ENCODE measurements at regions not wholly inside any gene's neighbourhood (a gene's known extent, or its start where the extent isn't known, plus 50 kb on each side); places are given as distances from the start of the nearest gene placed in this dataset.

DNA sequence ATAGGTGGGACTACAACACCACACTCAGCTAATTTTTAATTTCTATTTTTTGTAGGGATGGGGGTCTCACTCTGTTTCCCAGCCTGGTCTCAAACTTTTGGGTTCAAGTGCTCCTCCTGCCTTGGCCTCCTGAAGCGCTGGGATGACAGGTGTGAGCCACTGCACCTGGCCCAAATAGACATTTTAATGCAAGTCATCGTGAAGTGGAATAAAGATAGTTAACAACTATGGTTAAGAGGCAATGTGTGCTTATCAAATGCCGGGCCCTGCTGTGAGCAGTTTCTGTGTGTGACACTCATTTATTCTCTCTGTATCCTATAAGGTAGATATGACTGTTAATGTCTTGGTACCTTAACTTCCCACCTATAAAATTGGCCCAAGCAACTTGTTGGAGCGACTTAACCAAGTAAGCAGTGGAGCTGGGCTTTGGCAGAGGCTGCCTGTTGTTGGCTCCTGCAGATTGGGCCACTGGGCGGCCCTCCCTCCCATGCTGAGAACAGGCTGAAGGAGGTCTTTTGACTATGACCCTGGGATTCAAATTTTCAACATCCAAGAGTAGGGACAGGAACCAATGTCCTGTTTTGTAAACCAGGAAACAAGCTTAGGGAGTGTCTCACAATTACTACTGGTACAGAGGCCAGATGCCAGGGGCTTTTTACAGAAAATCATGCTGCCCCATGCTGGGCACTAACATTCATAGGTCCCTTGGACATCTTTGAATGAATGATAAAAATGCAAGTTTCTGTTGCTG, 450.7 kb downstream of the TSHZ3 start:
- no peak for DNase-seq (ENCODE audit: low read depth)

DNA sequence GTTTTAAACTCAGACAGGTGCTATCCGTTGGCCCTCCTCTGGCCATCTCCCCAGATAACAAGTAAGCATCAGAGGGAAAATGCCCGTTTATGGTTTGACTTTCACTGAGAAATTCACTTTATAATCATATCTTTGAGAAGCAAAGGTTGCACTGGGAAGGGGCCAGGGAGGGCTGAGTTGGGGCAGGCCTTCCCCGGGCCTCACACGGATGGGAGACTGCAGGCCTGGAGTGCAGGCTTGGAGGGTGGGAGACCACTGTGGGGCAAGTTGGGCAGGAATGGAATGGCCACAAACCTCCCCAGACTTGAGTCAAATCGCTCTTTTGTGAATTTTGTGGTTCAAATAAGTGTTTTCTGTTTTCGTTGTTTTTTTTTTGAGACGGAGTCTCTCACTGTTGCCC, 451.7 kb downstream of the TSHZ3 start:
- no peak for DNase-seq (ENCODE audit: low read depth)

DNA sequence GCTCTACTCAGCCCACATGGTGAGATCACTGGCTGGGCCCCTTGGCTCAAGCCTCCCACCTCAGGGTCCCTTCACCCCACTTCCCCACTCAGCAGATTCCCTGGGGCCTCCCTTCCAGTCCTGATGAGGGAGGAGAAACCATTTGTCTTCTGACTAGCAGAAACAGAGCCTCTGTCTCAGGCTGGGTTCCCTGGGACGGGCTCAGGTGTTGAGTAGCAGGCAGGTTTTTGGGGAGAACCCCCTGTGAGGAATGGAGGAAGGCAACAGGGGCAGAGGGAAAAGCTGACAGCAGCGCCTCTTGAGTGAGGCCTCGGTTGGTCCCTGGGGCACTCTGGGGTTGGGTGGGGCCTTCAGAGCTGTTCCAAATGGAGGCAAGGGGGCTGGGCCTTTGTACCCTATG, 452.2 kb downstream of the TSHZ3 start:
- no peak for DNase-seq (ENCODE audit: low read depth)

DNA sequence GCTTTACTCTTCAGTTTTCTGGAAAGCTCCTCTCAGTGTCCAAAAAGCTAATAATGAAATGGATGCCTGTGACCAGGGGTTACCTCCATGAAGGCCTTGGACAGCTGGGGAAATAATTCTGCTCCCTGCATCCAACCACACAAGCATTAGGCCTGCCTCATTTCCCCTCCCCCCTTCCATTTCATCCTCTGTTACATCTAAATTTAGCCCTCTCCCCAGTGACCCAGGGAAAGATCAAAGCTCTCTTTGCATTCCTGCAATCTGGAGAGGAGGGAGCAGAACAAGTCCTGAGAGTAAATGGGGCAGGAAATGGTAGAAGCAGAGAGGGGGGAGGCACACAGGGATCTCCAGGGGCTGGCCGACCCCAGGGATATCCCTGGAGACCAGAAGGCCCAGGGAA, 452.7 kb downstream of the TSHZ3 start:
- DNase-seq (ENCODE audit: low read depth): no peak

DNA sequence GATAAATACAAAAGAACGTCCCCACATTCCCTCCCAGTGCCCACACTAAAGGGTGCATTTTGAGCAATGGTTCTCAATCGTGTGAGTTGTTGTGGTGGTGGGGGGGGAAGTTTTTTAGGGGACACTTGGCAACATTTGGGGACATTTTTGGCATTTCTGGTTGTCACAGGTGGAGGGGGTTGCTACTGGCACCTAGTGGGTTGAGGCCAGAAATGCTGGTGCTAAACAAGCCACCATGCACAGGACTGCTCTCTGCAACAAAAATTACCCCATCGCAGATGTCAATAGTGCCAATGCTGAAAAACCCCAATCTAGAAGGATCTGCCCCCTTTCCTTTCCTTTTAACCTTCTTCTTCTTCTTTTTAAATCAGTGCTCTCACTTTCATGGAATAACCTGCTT, 453.3 kb downstream of the TSHZ3 start:
- DNase-seq (ENCODE audit: low read depth): no peak

DNA sequence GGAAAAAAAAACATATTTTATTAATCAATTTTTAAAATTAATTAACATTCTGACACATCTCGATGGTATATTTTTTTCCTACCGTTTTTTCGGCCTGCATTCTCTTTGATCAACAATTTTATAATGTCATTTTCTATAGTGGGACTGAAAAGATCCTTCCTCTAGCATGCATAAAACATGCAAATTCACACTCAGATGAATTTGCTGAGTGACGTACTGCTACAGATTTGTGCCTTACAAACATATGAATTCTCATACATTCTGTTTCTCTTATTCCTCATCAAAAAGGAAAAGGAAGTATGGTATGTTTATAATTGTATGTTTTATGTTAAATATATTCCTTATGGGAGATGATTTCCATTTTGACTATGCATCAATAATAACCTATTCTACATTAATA, 458.2 kb downstream of the TSHZ3 start:
- DNase-seq (ENCODE audit: low read depth): no peak

DNA sequence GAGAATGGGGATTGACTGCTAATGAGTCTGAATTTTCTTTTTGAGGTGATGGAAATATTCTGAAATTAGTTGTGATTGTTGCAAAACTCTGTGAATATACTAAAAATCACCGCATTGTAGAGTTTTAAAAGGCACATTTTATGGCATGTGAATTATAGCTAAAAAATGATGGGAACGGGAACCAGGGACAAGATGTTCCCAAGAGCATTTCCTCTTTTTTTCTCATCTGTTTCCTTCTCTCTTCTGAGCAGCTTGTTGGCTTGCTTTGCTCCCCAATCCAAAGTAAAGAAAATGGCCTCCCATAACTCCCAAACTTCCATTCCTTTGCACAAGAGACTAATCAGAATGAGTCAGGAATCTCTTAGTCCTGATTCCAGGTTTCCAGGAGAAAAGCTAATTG, 459.2 kb downstream of the TSHZ3 start:
- DNase-seq (ENCODE audit: low read depth): no peak

DNA sequence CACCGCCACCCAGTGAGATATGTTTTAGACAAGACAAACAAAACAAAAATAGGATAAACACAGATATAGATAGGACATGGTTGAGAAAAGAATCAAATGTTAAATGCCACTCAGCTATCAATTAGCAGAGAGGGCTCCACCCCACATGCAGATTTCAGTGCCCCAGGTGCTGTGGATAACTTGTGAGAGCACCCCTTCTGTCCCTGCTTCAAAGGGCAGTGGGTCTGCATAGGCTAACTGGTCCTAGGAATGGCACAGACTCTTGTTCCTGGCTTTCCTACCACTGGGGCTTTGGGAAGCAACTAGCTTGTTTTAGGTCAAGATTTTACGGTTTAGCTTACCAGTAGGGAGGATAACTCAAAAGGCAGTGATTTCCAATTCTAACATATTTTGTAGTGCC, 460.3 kb downstream of the TSHZ3 start:
- DNase-seq (ENCODE audit: low read depth): no peak

DNA sequence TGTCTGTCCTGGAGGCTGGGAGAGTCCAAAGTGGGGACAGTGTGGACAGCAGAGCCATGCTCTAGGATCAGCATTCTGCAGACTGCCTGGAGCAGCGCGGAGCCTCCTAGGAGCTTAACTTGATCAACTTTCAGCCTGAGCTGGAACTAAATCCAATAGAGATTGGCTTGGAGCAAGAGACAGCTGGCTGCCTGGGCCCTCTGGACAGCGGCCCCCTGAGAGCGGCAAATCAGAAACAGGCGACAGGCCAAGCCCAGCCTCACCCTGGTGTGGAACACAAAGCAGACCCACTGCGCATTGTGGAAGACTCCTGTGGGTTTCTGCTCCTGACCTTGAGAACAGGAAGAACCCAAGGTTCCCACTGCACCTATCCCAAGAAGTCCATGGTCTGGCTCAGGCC, 462.2 kb downstream of the TSHZ3 start:
- no peak for DNase-seq (ENCODE audit: low read depth)

DNA sequence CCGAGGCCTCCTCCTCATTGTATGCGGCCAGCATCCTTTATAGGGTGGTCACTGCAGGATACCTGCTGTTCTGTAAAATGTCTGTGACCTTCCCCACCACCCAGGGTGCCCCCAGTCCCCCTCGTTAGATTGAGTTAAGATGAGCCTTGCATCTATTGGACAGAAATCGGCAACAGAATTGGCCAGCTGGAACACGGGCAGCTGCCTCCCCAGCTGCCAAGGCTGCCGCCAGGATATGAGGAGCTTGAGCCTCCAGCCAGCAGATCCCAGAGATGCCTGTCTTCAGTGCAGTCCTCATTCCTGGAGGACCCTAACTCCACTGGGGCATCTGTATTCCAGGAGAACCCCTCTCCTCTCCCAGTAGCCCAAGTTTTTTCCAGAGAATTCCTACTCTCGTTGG, 463.0 kb downstream of the TSHZ3 start:
- DNase-seq (ENCODE audit: low read depth): no peak

DNA sequence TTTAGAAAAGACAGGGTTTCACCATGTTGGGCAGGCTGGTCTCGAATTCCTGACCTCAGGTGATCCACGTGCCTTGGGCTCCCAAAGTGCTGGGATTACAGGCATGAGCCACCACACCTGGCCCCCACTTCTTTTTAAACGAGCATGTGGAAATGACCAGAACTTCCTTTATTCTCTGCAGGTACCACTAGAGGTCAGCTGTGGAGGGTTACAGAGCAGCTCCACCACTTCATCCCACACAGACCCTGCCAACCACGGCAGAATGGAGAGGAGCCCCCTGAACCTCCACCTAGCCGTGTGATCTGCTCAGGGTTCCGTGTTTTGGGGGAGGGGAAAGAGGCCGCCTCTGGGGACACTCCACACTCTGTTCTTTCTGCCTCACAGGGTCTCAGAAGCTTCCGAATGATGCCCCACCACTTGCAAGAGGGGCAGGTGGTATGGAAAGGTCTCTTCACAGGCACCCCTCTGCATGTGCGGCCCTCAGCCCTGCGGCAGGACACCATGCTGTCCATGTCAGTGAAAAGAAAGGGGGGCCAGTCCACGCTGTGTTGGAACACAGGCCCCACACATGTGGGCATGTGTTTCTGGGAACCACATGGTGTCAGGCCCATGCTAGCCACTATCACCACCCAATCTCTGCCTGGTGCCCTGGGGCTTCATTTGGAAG, 465.0 kb downstream of the TSHZ3 start:
- DNase-seq (ENCODE audit: low read depth): no peak

DNA sequence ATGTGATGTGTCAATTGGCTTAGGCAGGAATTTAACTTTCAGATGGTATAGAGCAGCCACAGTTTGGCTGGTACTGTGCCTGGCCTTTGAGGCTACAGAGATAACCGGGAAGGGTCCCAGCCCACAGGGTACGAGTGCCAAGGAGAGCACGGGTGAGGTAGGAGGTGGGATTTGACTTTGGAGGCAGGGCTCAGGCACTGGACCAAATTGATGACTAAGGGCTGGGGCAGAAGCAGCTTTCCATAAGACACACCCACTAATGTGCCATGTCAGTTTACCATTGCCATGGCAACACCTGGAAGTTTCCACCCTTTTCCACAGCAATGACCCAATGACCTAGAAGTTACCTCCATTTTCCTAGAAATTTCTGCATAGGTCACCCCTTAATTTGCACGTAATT, 466.2 kb downstream of the TSHZ3 start:
- DNase-seq (ENCODE audit: low read depth): no peak

DNA sequence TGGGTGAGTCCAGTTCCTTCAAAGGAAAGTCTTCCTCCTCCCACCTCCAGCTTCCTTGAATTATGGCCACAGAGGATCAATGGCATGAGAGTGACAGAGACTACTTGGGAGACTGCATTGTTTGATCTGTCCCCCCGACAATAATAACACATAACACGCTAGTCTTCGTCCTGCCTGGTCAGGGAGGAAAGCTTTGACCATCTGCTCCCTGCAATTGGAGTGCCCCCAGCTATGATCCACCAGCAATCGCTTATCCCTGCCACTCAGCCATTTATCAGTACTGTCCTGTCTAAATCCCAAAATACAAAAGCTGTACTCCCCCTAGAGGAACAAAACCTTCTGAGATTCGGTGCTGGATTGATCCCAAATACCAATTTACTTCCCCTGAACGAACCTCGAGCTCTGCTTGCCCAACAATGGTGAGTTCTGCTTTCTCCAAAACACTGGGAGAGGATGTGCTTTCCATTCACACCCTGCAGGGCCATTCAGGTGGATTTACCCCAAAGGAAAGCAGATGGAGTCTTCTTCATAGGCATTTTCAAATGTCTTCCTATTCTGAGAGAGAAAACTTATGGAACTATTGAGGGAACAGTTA, 466.7 kb downstream of the TSHZ3 start:
- no peak for DNase-seq (ENCODE audit: low read depth)

DNA sequence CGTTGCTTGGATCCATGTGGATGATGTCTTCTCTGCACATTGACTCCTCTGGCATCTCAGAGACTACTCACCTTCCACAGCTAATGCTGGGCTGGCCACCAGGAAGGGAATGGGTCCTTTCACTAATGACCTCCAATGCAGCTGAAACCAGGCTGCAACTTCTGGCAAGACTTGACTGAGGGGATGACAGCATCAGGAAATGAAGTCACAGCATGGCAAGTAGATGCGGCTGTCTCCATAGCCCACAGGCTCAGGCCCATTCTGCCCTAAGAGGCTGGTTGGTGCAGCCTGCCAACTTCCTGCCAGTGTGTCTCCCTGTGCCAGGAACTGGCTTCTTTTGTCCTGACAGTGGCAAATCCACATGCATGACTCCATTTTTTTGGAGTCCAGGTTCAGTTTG, 467.3 kb downstream of the TSHZ3 start:
- no peak for DNase-seq (ENCODE audit: low read depth)

DNA sequence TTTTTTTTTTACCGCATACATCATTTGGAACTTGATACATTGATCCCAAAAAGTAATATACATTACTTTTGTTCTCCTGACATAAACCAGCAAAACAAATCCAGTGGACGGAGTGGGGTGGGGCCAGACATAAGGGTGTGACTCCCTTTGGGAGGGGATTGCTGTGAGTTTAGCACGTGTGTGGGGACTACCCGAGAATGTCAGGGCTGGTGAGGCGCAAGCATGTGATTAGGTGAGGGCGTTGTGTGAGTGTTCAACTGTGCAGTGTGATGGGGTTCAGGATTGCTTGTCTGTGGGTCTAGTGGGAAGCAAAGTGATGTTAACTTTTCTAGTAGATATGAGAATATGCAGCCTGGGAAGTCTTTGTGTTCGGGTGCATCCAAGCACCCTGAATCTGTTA, 468.0 kb downstream of the TSHZ3 start:
- DNase-seq (ENCODE audit: low read depth): no peak

DNA sequence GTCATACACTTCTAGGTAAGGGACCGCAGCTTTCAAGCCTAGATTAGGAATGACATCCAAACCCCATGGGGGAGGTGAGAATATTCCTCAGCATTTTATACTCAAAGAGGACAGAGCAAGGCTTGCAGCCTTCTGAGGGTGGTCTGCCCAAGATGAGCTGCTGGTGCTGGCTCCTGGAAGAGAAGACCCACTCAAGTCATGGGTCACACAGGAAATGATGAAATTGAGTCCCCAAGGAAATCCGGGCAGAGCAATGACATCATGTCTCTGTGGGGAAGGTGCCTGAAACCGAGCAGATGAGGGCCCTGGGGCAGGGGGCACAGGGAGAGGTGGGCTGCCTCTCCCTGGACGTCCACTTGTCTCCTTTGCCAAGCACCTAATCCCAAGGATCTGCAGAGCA, 468.7 kb downstream of the TSHZ3 start:
- DNase-seq (ENCODE audit: low read depth): no peak

DNA sequence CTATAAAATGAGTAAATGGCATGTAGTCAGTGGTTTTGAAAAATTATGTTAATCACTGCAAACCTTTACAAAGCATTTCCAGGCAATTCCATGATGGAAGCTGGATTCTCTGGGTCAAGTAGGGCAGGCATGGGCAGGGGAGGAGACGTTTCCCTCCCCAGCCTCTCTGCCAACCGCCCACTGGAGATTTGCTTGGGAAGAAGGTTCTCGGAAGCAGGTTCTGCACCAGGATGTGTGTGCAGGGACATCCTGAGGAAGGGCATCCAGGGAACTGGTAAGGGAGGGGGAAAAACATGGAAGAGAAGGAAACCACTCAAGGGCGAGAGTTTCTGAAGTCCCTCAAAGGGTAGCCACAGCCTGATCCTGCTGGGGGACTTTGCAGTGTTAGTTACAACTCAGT, 469.1 kb downstream of the TSHZ3 start:
- no peak for DNase-seq (ENCODE audit: low read depth)

DNA sequence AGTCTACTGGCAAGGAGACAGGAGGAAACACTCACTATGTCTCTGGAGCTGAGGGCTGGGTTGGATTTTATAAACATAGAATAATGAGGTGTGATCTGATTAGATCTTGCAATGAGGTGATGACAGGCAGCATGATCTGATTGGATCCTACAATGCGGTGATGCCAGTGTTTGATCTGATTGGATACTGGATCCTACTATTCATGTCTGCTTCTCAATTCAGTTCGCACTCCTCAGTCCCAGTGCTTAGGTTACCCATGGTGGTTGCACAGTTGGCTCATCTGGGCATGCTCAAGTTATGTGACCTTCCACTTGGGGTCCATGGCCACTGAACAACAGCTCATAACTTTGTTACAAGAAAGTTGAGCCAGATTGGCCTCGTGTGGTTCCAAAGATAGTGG, 469.5 kb downstream of the TSHZ3 start:
- DNase-seq (ENCODE audit: low read depth): no peak

DNA sequence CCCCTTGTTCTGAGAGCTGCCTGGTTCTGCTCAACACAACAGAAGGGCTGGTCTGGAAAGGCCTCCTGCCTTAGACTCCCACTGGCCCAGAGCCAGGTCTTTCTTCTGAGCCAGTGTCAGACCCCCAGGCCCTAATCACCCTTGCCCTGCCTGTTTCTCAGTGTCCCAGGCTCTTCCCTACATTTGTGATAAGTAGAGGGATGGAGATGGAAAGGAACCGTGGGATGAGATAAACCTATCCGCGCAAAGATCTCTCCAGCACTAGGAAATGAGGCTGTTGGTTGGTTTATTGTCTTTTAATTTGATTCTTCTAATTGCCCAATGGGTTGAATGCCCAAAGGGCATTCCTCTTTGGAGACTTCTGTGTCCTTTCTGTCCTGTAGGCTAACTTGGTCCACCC, 470.0 kb downstream of the TSHZ3 start:
- no peak for DNase-seq (ENCODE audit: low read depth)

DNA sequence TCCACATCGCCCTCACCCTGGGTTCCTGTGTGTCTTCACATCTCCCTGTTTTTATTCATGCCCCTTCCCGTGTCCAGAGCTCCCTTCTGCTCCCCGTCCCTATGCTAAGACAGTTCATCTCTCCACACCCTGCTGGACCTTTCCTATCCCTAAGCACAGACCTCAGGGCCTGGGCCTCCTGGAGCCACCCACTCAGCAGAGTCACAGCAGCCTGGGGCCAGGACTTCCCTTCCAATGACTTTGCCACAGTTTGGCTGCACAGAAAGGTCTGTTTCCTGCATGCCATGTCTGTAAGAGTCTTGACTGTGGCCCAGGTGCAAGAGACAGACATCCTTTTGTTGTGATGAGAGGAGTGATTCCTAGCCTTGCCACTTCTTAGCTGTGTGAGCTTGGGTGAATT, 470.7 kb downstream of the TSHZ3 start:
- DNase-seq (ENCODE audit: low read depth): no peak

DNA sequence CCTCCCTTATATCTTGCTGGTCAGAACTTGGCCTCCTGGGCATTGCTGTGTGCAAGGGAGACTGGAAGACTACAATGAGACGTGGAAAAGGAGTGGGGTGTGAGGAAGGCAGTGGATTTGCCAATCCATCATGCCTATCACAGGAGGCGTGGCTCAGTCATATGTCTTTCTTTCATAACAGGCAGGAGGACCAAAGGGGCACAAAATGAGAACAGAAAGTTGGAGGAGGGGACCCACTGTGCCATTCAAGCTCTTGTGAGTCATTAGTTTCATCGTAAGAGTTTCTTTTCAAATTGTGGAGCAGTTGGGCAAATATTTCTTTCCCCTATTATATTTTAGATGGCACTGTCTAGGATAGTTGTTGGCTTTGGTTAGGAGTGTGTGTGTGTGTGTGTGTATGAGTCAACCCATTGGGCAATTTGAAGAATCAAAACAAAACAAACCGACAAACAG, 471.5 kb downstream of the TSHZ3 start:
- no peak for DNase-seq (ENCODE audit: low read depth)

DNA sequence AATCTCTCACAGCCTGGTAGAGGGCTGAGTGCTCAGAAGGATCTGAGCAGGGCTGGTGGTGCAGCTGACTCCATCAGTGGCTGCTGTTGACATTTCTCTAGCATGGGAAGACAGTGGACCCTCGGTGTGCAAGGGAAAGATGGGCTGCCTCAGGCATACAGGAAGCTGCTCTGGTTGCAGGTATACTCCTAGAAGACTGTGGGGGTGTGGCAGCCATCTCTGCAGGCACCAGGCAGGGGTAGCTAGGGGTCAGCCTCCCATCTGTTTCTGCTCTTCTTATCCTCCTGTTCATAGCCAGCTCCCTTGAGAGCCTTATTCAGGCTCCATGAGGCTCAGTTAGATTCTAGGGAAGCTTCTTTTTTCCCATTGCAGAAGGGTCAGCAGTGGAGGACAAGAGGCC, 475.5 kb downstream of the TSHZ3 start:
- DNase-seq (ENCODE audit: low read depth): no peak

DNA sequence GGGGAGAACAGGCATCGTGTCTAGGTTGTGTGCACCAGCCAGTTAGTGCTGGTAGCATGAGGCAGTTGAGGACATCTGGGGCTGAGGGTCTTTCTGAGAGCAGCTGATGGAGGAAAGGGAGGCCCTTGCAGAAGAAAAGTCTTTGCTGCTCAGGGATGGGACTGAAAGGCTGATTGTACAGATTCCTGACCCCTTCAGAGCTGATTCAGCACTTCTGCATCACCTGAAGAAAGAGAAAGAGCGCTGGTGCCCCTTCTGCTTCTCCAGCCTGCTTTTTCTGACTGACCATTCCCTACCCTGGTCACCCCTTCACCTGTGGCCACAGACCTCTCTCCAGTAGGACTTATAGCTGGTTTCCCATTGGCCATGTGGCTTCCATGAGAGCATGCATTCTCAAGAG, 476.2 kb downstream of the TSHZ3 start:
- DNase-seq (ENCODE audit: low read depth): no peak

DNA sequence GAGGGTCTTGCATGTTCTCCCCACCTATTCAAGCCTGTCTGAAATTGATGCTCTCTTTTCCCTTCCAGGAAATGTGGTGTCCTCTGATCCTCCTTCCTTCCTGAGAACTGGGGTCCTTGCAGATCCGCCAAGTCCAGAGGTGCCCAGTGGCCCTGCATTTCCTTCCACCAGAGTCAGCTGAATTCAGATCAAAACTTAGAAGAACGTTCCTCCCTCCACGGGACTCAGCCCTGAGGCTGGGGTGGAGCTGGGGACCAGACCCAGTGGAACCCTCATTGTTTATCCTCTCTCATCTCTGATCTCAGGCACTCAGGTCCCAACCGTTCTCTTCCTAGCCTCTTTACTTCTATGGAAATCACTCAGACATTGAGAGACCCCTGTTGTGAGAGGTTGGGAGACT, 477.3 kb downstream of the TSHZ3 start:
- no peak for DNase-seq (ENCODE audit: low read depth)

Data from HS-27A (cell line).